AG04449 (cell line): ENCODE measurements at regions not wholly inside any gene's neighbourhood (a gene's known extent, or its start where the extent isn't known, plus 50 kb on each side); places are given as distances from the start of the nearest gene placed in this dataset.

Experiments used
- CTCF ChIA-PET: fragments of 350-600 bp; formaldehyde crosslinking; extraction: SDS; loops from one replicate; lab custom pipeline; 2021; ENCODE audit warnings: antibody characterized with exemption; lab: Yijun Ruan, JAX
- POLR2A ChIA-PET: fragments of 400-600, 350-600 bp; formaldehyde crosslinking; extraction: SDS; loops from one replicate; lab custom pipeline; 2020; ENCODE audit warnings: antibody characterized with exemption, inconsistent platforms; lab: Yijun Ruan, JAX
- DNase-seq: peaks from one replicate; pipeline ENCODE4 v3.0.0-alpha.2; 2010; ENCODE audit warnings: low read depth, low spot score
- H3K4me3 ChIP-seq: 2 replicates; pipeline ENCODE4 v1.5.1; 2011; ENCODE audit warnings: low read depth, mild to moderate bottlenecking, control low read depth, low read length
- TF ChIP-seq, protein P1 (sequence below): IDR thresholded peaks from one replicate; pipeline ENCODE4 v1.5.1; 2011; ENCODE audit warnings: mild to moderate bottlenecking, moderate library complexity, low read length, control low read depth, inconsistent platforms; ENCODE audit not compliant: insufficient read depth; ENCODE audit errors: missing control alignments

GRCh38 chr2:58834404-58834803, 593.3 kb upstream of the FANCL start:
- CTCF ChIA-PET, result no interaction called here

DNA sequence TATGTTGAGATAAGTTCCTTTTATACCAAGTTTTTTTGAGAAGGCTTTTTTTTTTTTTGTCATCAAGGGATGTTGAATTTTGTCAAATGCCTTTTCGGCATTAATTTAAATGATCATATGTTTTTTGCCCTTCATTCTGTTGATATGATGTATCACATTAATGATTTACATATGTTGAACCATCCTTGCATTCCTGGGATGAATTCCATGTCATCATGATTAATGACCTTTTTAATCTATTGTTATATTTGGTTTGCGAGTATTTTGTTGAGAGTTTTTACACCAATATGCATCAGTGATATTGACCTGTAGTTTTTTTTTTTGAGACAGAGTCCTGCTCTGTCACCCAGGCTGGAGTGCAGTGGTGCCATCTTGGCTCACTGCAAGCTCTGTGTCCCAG, 585.7 kb upstream of the FANCL start:
- DNase-seq, result no peak
- no peak overlapping the region for H3K4me3 ChIP-seq
- ChIA-PET CTCF (no interaction called here), POLR2A (no interaction called here)
- TF ChIP-seq, protein P1, sequence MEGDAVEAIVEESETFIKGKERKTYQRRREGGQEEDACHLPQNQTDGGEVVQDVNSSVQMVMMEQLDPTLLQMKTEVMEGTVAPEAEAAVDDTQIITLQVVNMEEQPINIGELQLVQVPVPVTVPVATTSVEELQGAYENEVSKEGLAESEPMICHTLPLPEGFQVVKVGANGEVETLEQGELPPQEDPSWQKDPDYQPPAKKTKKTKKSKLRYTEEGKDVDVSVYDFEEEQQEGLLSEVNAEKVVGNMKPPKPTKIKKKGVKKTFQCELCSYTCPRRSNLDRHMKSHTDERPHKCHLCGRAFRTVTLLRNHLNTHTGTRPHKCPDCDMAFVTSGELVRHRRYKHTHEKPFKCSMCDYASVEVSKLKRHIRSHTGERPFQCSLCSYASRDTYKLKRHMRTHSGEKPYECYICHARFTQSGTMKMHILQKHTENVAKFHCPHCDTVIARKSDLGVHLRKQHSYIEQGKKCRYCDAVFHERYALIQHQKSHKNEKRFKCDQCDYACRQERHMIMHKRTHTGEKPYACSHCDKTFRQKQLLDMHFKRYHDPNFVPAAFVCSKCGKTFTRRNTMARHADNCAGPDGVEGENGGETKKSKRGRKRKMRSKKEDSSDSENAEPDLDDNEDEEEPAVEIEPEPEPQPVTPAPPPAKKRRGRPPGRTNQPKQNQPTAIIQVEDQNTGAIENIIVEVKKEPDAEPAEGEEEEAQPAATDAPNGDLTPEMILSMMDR, result no peak

More at GRCh38 chr2:58834404-58834803, 593.3 kb upstream of the FANCL start:
- peak; percentile 2 for DNase-seq
- no peak overlapping the region for H3K4me3 ChIP-seq
- TF ChIP-seq, protein P1, result no peak
- POLR2A ChIA-PET, result no interaction called here

GRCh38 chr2:58812771-58813344, 571.7 kb upstream of the FANCL start:
- CTCF ChIA-PET, result no interaction called here

DNA sequence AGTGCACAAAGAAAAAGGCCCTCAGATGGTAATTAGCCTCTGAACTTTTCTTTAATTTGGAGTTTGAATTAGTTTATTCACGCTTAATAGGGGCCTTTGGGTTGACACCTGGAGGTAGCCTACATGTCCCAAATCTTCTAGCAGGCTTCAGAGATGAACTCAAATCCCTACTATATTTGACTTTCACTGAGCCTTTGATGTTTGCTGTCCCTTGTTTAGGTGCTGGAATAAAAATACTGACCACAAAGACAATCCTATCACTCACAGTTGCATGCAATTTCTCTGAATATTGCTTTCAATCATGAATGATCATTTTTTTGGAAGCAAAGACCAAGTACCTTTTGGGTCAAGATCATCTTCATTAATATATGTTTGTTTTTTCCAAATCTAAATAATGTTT, 564.0 kb upstream of the FANCL start:
- no peak overlapping the region for H3K4me3 ChIP-seq
- TF ChIP-seq, protein P1, result no peak
- DNase-seq, result no peak
- POLR2A ChIA-PET, result interaction anchor here (0.7 kb wide), 1 partner anchor 41 kb away, joined by 3 read pairs; no protein-coding TSS in a partner anchor
- CTCF ChIA-PET, result no interaction called here

More at GRCh38 chr2:58812771-58813344, 571.7 kb upstream of the FANCL start:
- no peak overlapping the region for H3K4me3 ChIP-seq
- TF ChIP-seq, protein P1, result no peak
- DNase-seq, result no peak
- POLR2A ChIA-PET, result no interaction called here

- POLR2A ChIA-PET, result no interaction called here
- CTCF ChIA-PET, result no interaction called here
- TF ChIP-seq, protein P1, result no peak
- H3K4me3 ChIP-seq, result no peak overlapping the region
- no peak for DNase-seq
Measured at GRCh38 chr2:58803192-58803591, 562.1 kb upstream of the FANCL start.

DNA sequence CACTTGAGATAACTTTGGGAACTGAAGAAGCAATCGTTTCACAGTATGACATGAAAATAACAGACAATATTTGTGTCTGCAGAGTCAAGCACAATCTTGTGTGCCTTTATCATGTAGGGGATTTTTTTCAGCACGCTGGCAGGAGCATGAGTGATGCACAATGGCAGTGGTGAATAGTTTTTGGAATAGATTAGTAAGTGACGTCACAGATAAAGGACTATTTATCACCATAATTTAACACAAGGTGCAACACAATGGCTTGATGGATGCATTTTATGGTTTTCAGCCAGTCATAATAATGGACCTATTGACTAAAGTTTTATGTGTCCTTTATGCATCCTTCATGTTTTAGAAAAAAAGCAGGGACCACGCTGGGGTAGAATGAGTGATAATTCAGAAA, 559.8 kb upstream of the FANCL start:
- TF ChIP-seq, protein P1, result no peak
- DNase-seq, result no peak
- ChIA-PET CTCF (no interaction called here), POLR2A (no interaction called here)
- no peak overlapping the region for H3K4me3 ChIP-seq
